ENCODE measurements at regions not wholly inside any gene's neighbourhood (a gene's known extent, or its start where the extent isn't known, plus 50 kb on each side); places are given as distances from the start of the nearest gene placed in this dataset.

DNA sequence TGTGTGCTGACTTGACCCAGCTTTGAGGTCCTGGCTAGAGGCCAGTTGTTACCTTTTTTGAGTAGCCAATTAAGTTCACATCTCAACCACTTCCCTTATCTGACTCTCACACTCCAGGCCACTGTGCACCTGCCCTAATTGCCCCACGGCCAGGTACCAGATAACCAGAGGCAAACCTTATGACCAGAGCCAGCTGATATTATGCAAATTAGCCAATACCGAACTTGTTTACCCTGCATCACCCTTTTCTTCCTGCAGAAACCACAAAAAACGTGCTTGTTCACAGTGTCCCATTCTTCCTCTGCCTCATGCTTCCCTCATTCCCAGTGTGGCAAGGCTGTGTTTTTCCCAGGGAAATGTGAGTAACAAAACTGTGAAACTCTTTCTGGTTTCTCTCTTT is 89.3 kb downstream of the HTR1B start:
- TF ChIP-seq, protein P1, sequence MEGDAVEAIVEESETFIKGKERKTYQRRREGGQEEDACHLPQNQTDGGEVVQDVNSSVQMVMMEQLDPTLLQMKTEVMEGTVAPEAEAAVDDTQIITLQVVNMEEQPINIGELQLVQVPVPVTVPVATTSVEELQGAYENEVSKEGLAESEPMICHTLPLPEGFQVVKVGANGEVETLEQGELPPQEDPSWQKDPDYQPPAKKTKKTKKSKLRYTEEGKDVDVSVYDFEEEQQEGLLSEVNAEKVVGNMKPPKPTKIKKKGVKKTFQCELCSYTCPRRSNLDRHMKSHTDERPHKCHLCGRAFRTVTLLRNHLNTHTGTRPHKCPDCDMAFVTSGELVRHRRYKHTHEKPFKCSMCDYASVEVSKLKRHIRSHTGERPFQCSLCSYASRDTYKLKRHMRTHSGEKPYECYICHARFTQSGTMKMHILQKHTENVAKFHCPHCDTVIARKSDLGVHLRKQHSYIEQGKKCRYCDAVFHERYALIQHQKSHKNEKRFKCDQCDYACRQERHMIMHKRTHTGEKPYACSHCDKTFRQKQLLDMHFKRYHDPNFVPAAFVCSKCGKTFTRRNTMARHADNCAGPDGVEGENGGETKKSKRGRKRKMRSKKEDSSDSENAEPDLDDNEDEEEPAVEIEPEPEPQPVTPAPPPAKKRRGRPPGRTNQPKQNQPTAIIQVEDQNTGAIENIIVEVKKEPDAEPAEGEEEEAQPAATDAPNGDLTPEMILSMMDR (IDR thresholded peaks at IDR 0.05): no peak
- no peak for TF ChIP-seq POLR2A (IDR thresholded peaks at IDR 0.05)
